Heart right ventricle (tissue), 16 donors: ENCODE measurements at regions not wholly inside any gene's neighbourhood (a gene's known extent, or its start where the extent isn't known, plus 50 kb on each side); places are given as distances from the start of the nearest gene placed in this dataset.
"Not testable (repeated sequence)": the region's sequence is repeated elsewhere in the genome, so short reads cannot be mapped to it uniquely, and the experiment has no call there.

Experiments
- ATAC-seq, 8 donors: fragments of 200-7000 bp; cut with Tn5 transposase; one replicate each; pipeline ENCODE4 v1.9.1; 2020; ENCODE audit warnings: mild to moderate bottlenecking in 8 of 8, moderate library complexity in 8 of 8, moderate number of reproducible peaks in 1 of 8
- DNase-seq, 2 donors: peaks; one replicate each; pipeline ENCODE4 v3.0.0-alpha.2; 2020
- H3K27ac ChIP-seq, 10 donors: fragments of 200-600 bp; sonication (generic) in 2 of 10; one replicate each; pipeline versions ENCODE4 v1.5.0 to v1.8.0; 2020 to 2022; ENCODE audit warnings: mild to moderate bottlenecking in 3 of 10
- H3K27me3 ChIP-seq, 7 donors: fragments of 200-600 bp; one replicate each; pipeline ENCODE4 v1.8.0; 2021 to 2022; ENCODE audit warnings: mild to moderate bottlenecking in 2 of 7
- H3K36me3 ChIP-seq, 9 donors: fragments of 200-600 bp; sonication (generic) in 1 of 9; one replicate each; pipeline versions ENCODE4 v1.5.0 to v1.8.0; 2020 to 2022; ENCODE audit warnings: mild to moderate bottlenecking in 2 of 9
- H3K4me1 ChIP-seq, 9 donors: fragments of 200-600 bp; sonication (generic) in 1 of 9; one replicate each; pipeline versions ENCODE4 v1.5.0 to v1.8.0; 2020 to 2022; ENCODE audit warnings: mild to moderate bottlenecking in 4 of 9
- H3K4me3 ChIP-seq, 10 donors: fragments of 200-600 bp; sonication (generic) in 2 of 10; one replicate each; pipeline versions ENCODE4 v1.5.0 to v1.8.0; 2020 to 2022; ENCODE audit warnings: mild to moderate bottlenecking in 7 of 10, moderate library complexity in 2 of 10
- H3K9me3 ChIP-seq, 11 donors: fragments of 200-600 bp in 10 of 11; sonication (generic) in 2 of 11; one replicate each; pipeline versions ENCODE4 v1.5.0 to v1.8.0; 2013 to 2022; ENCODE audit warnings: mild to moderate bottlenecking in 2 of 11, control low read depth in 1 of 11, moderate library complexity in 1 of 11
- CTCF ChIP-seq, 9 donors: fragments of 200-600 bp; sonication (generic) in 2 of 9; IDR thresholded peaks; one replicate each; pipeline versions ENCODE4 v1.5.0 to v1.8.0; 2021 to 2022; ENCODE audit warnings: antibody characterized with exemption in 9 of 9, mild to moderate bottlenecking in 5 of 9, moderate library complexity in 1 of 9
- WGBS, 2 donors: extraction: QIAGEN DNeasy Blood & Tissue Kit; methylation state at CpG; one replicate each; pipeline ENCODE4 v1.1.7; 2013; ENCODE audit warnings: inconsistent platforms in 1 of 2; 5-methylcytosine and 5-hydroxymethylcytosine counted together
- intact Hi-C, 10 donors: fragments of 100-400 bp; cut with DNase I; formaldehyde crosslinking; loops; one replicate each; pipeline versions ENCODE4 v1.11.1 to v1.14.2; 2022
- donor health status: Arrhythmogenic right ventricular cardiomyopathy.
- donor health status: ischemic (EF 13 %, LVEDD 7.1; RV severe dilation, severe dysfunction).
- donor health status: healthy with polysubstance abuse.
- donor health status: DM: no; HTN: yes; CAD: no.
- donor health status: DM: no; HTN: no; CAD: no.
- donor health status: ischemic (EF 25% LVEDD 6.9; RV normal size, moderate dysfunction).
- donor health status: ischemic (EF 25% LVEDD 5.7; RV mildly dilated, moderate dysfunction).
- donor health status: healthy.
- donor health status: DM: yes; HTN: yes; CAD: no.
- donor health status: Ischemic cardiomyopathy.
- donor health status: ischemic (EF 35%, LVEDD 5.7; RV mildly dilated, moderate dysfunction).
- donor health status: nonischemic (EF 11% LVEDD 7.7; RV severe dilation, severe dysfunction).
- donor health status: DM: yes; HTN: yes; CAD: no.
- donor health status: PGD.
- donor health status: ischemic (EF 29% LVEDD 5.4; RV normal size, mild dysfunction).
- donor health status: nonischemic (EF 23%, LVEDD 6.1; RV moderate dilation, normal function).

DNA sequence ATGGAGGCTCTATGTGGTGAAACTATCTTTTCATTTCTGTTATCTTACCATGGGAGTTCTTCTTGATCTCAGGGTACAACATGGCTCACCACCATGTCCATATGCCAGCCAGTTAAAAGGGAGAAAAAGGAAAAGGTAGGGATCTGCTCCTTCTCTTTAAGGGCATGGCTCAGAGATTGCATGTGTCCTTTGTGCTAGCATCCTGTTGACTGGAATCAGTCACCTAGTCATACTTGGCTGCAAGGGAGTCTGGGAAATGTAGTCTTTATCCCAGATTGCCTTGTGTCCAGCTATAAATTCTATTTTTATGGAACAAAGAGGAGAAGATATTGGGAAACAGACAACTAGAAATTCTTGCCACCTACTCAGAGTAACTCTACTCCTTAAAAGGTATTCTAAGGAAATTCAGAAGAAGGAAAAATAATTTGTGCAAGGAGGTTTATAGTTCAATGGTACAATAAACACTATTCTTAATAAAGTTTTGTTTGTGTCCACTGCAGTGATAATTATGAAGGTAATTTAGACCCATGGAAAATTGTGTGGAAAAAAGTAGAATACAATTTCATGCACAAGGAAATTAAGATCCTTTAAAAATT, 86.4 kb upstream of the RPH3A start:
- Histone ChIP-seq H3K4me1 (no peaks in the 10 kb centered on the region), H3K27me3 (peaks cover 0 to 26% (median 4%) of the 10 kb centered on the region in 7 donors), H3K4me3 (no peak overlapping the region), H3K36me3 (no peaks in the 10 kb centered on the region), H3K9me3 (no peaks in the 10 kb centered on the region), H3K27ac (no peak overlapping the region)
- DNase-seq (no peak), ATAC-seq (no peak)
- intact Hi-C loops, result no loop called here
- TF ChIP-seq CTCF (IDR thresholded peaks at IDR 0.05), result no peak

GRCh38 chr12:112710414-112710813, 81.1 kb upstream of the RPH3A start:
- intact Hi-C loops, result no loop called here
- Histone ChIP-seq H3K9me3 (no peaks in the 10 kb centered on the region), H3K36me3 (no peaks in the 10 kb centered on the region), H3K4me1 (no peaks in the 10 kb centered on the region), H3K27ac (no peak overlapping the region), H3K4me3 (no peak overlapping the region), H3K27me3 (peaks cover 0 to 24% (median 0%) of the 10 kb centered on the region in 7 donors)
- ATAC-seq (no peak), DNase-seq (no peak)
- WGBS, 2 donors, result 61 to 66% methylated on average over 4 of the region's 4 CpGs
- no peak for TF ChIP-seq CTCF (IDR thresholded peaks at IDR 0.05)

- DNase-seq, result no peak
- Histone ChIP-seq H3K4me3 (no peak overlapping the region), H3K9me3 (no peaks in the 10 kb centered on the region), H3K27ac (no peak overlapping the region), H3K4me1 (no peaks in the 10 kb centered on the region), H3K27me3 (peaks cover 0 to 21% (median 0%) of the 10 kb centered on the region in 7 donors), H3K36me3 (no peaks in the 10 kb centered on the region)
- TF ChIP-seq CTCF (IDR thresholded peaks at IDR 0.05), result no peak
- WGBS, 2 donors, result 76 to 77% methylated on average over 3 of the region's 3 CpGs
- no peak for ATAC-seq
- intact Hi-C loops, result no loop called here
Measured at GRCh38 chr12:112711026-112711425, 80.5 kb upstream of the RPH3A start.

DNA sequence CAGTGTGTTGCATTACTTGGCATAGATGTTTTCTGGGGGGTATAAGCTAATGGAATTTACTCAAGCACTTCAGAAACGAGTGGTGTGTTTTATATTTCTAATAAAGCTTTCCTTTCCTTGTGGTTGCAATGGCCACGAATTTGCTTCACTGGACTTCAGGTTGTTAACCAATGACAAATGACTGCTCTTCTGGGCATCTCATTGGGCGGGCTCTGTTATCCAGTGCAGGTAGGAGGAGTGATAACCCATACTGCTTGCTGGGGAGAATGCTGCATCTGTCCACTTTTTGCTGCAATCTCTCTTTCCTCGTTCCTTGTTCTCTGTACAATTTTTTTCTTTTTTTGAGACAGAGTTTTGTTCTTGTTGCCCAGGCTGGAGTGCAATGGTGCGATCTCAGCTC, 80.0 kb upstream of the RPH3A start:
- H3K27ac ChIP-seq, result no peak overlapping the region
- H3K36me3 ChIP-seq, result no peaks in the 10 kb centered on the region
- no peak overlapping the region for H3K4me3 ChIP-seq
- ATAC-seq (no peak), DNase-seq (no peak)
- H3K27me3 ChIP-seq, result peaks cover 0 to 19% (median 0%) of the 10 kb centered on the region in 7 donors
- no peaks in the 10 kb centered on the region for H3K9me3 ChIP-seq
- WGBS, 2 donors, result 62 to 63% methylated on average over 5 of the region's 5 CpGs
- no peak for TF ChIP-seq CTCF (IDR thresholded peaks at IDR 0.05)
- no peaks in the 10 kb centered on the region for H3K4me1 ChIP-seq
- intact Hi-C loops, result no loop called here

- DNase-seq, ATAC-seq, H3K27ac ChIP-seq, H3K36me3 ChIP-seq, intact Hi-C loops, H3K4me1 ChIP-seq, H3K9me3 ChIP-seq, H3K4me3 ChIP-seq: not testable (repeated sequence)
- peaks cover 0 to 11% (median 0%) of the 10 kb centered on the region in 7 donors for H3K27me3 ChIP-seq
- WGBS, 2 donors, result 51 to 56% methylated on average over 2 of the region's 2 CpGs
Measured at GRCh38 chr12:112712751-112713150, 78.8 kb upstream of the RPH3A start.
